ENCODE measurements at regions not wholly inside any gene's neighbourhood (a gene's known extent, or its start where the extent isn't known, plus 50 kb on each side); places are given as distances from the start of the nearest gene placed in this dataset.

DNA sequence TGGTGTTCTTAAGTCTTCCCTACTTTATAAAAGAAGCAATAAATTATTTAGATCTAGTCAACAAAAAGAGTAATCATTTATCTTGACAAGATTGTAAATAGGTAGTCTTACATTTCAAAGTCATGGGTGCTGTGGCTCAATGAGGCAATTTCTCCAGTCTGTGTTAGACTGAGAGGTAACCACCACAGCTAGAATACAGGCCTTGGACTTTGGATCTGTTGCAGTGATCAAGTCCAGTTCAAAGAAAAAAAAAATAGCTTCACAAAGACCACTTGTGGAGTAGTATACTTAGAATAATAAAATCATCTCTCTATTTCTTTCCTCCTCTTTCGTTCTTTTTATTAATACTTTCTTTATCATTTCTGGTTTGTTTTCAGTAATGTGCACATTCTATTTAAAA is 93.1 kb upstream of the FSIP2 start:
- Histone ChIP-seq H3K4me2 (ENCODE audit: insufficient read depth, low read length) (no peak overlapping the region), H3K79me2 (ENCODE audit: control insufficient read depth, insufficient read depth, low read length) (no peaks in the 10 kb centered on the region), H3K4me3 (replicated peaks in 1 of 3; ENCODE audit: insufficient read depth in 1 of 3, low read depth in 1 of 3, low read length in 3 of 3) (no peak overlapping the region), H2AFZ (ENCODE audit: low read depth, low read length) (no peak overlapping the region), H4K20me1 (replicated peaks; ENCODE audit: control insufficient read depth, extremely low read depth, insufficient read depth, low read length) (no peaks in the 10 kb centered on the region), H3K9me3 (replicated peaks; ENCODE audit: control insufficient read depth, insufficient read depth, low read length) (no peaks in the 10 kb centered on the region), H3K36me3 (ENCODE audit: control insufficient read depth in 2 of 2, extremely low read depth in 1 of 2, insufficient read depth in 2 of 2, low read length in 2 of 2) (no peaks in the 10 kb centered on the region), H3K9ac (replicated peaks; ENCODE audit: extremely low read depth, insufficient read depth, low read length) (no peak overlapping the region), H3K4me1 (ENCODE audit: control insufficient read depth, extremely low read depth, insufficient read depth, low read length) (no peaks in the 10 kb centered on the region), H3K27ac (ENCODE audit: insufficient read depth, low read depth, low read length) (no peak overlapping the region), H3K9me1 (replicated peaks; ENCODE audit: control insufficient read depth, extremely low read depth, insufficient read depth, low read length) (no peaks in the 10 kb centered on the region), H3K27me3 (ENCODE audit: control insufficient read depth in 2 of 2, insufficient read depth in 2 of 2, low read length in 2 of 2) (no peaks in the 10 kb centered on the region)
- FAIRE-seq, result no peak
- no peak for DNase-seq (ENCODE audit: low read depth, low spot score)
- intact Hi-C loops (cut with micrococcal nuclease) (no loop called here), dilution Hi-C loops (cut with MboI; ENCODE audit: extremely low pct_ligation_motif_present, low sequenced_read_pairs) (no loop called here)
- POLR2A ChIA-PET, result no interaction called here
- BruUV-seq (replicated peaks), result no TSS peak
- CTCF ChIA-PET, result no interaction called here
- TF ChIP-seq POLR2A (IDR thresholded peaks at IDR 0.05; ENCODE audit: low read depth, low read length) (no peak), POLR2AphosphoS5 (IDR thresholded peaks at IDR 0.05; ENCODE audit: insufficient read depth, low read depth, low read length) (no peak), MAX (IDR thresholded peaks at IDR 0.05; ENCODE audit: insufficient read depth, insufficient read length) (no peak), GATA2 (IDR thresholded peaks at IDR 0.05; ENCODE audit: insufficient read depth, insufficient read length, low read depth, low read length) (no peak), FOS (IDR thresholded peaks at IDR 0.05; ENCODE audit: borderline replicate concordance, insufficient read depth, low read length) (no peak), JUN (IDR thresholded peaks at IDR 0.05; ENCODE audit: borderline replicate concordance, insufficient read depth, insufficient read length, low read depth) (no peak), EZH2 (IDR thresholded peaks at IDR 0.05; ENCODE audit: borderline replicate concordance, low read depth, low read length, severe bottlenecking) (no peak), MYC (IDR thresholded peaks at IDR 0.05; ENCODE audit: low read depth, low read length) (no peak)
- TF ChIP-seq, protein P1, sequence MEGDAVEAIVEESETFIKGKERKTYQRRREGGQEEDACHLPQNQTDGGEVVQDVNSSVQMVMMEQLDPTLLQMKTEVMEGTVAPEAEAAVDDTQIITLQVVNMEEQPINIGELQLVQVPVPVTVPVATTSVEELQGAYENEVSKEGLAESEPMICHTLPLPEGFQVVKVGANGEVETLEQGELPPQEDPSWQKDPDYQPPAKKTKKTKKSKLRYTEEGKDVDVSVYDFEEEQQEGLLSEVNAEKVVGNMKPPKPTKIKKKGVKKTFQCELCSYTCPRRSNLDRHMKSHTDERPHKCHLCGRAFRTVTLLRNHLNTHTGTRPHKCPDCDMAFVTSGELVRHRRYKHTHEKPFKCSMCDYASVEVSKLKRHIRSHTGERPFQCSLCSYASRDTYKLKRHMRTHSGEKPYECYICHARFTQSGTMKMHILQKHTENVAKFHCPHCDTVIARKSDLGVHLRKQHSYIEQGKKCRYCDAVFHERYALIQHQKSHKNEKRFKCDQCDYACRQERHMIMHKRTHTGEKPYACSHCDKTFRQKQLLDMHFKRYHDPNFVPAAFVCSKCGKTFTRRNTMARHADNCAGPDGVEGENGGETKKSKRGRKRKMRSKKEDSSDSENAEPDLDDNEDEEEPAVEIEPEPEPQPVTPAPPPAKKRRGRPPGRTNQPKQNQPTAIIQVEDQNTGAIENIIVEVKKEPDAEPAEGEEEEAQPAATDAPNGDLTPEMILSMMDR (IDR thresholded peaks at IDR 0.05; ENCODE audit: extremely low read depth in 1 of 2, insufficient read depth in 1 of 2, low read depth in 1 of 2, low read length in 2 of 2), result no peak

All from endothelial cell of umbilical vein (primary cell).